ENCODE measurements at regions not wholly inside any gene's neighbourhood (a gene's known extent, or its start where the extent isn't known, plus 50 kb on each side); places are given as distances from the start of the nearest gene placed in this dataset.

DNA sequence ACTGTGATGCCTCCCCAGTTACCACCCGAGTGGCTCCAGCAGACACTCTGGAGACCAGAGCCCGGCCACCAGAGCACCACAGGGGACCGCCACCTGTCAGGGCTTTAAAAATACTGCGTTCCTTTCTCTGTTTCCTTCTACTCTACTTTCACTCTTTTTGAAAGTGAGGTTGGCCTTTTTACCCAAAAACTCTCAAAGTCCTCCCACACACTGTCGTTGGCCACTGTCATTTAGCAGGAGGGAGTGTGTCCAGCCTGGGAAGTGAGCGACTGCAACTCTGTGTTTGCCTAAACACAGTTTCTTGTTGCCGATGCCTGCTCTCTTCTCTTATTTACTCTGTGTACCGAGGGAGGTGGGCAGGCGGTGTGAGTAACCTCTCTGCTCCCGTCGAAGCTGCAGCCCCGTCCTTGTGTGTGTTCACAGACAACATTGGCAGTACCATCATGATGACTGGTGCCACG lies 90.8 kb upstream of the CLDN5 start:
- TF ChIP-seq, protein P1, sequence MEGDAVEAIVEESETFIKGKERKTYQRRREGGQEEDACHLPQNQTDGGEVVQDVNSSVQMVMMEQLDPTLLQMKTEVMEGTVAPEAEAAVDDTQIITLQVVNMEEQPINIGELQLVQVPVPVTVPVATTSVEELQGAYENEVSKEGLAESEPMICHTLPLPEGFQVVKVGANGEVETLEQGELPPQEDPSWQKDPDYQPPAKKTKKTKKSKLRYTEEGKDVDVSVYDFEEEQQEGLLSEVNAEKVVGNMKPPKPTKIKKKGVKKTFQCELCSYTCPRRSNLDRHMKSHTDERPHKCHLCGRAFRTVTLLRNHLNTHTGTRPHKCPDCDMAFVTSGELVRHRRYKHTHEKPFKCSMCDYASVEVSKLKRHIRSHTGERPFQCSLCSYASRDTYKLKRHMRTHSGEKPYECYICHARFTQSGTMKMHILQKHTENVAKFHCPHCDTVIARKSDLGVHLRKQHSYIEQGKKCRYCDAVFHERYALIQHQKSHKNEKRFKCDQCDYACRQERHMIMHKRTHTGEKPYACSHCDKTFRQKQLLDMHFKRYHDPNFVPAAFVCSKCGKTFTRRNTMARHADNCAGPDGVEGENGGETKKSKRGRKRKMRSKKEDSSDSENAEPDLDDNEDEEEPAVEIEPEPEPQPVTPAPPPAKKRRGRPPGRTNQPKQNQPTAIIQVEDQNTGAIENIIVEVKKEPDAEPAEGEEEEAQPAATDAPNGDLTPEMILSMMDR (IDR thresholded peaks at IDR 0.05; ENCODE audit: borderline replicate concordance) = no peak
- DNase-seq = no peak
- intact Hi-C loops (cut with micrococcal nuclease) = no loop called here
- H3K27me3 ChIP-seq (ENCODE audit: low read depth) = peaks cover 46% of the 10 kb centered on the region
- H3K4me1 ChIP-seq = no peaks in the 10 kb centered on the region
- no peaks in the 10 kb centered on the region for H3K36me3 ChIP-seq
- no peak overlapping the region for H3K4me3 ChIP-seq
- no peak overlapping the region for H3K27ac ChIP-seq (replicated peaks)
- no peaks in the 10 kb centered on the region for H3K9me3 ChIP-seq (replicated peaks)

DNA sequence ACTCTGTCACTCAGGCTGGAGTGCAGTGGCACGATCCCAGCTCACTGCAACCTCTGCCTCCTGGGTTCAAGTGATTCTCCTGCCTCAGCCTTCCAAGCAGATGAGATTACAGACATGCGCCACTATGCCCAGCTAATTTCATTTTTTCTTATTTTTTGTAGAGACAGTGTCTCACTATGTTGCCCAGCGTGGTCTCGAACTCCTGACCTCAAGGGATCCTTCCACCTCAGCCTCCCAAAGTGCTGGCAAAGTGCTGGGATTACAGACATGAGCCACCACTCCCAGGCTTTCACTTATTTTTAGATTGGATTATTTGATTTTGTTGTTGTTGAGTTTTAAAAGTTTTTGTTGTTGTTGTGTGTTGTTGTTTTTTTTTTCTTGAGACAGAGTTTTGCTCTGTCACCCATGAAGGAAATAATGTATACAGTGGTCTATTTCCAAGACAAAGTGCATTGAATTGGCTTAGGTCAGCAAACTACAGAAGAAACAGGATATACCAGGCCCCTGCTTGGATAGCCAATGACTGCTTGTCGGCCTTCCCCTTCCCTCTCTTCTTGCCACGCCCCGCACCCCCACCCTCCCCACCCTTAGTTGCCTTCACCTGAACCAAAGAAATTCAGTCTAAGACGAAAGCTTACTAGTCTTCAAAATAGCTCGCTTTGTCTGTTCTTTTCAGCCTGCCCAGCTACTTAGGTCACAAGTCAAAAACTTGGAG lies 91.8 kb upstream of the CLDN5 start:
- Histone ChIP-seq H3K4me1 (peaks cover 5% of the 10 kb centered on the region), H3K27ac (replicated peaks) (no peak overlapping the region), H3K36me3 (no peaks in the 10 kb centered on the region), H3K27me3 (ENCODE audit: low read depth) (peaks cover 54% of the 10 kb centered on the region), H3K4me3 (no peak overlapping the region), H3K9me3 (replicated peaks) (no peaks in the 10 kb centered on the region)
- DNase-seq = no peak
- intact Hi-C loops (cut with micrococcal nuclease) = no loop called here
- TF ChIP-seq, protein P1 (IDR thresholded peaks at IDR 0.05; ENCODE audit: borderline replicate concordance) = no peak

DNA sequence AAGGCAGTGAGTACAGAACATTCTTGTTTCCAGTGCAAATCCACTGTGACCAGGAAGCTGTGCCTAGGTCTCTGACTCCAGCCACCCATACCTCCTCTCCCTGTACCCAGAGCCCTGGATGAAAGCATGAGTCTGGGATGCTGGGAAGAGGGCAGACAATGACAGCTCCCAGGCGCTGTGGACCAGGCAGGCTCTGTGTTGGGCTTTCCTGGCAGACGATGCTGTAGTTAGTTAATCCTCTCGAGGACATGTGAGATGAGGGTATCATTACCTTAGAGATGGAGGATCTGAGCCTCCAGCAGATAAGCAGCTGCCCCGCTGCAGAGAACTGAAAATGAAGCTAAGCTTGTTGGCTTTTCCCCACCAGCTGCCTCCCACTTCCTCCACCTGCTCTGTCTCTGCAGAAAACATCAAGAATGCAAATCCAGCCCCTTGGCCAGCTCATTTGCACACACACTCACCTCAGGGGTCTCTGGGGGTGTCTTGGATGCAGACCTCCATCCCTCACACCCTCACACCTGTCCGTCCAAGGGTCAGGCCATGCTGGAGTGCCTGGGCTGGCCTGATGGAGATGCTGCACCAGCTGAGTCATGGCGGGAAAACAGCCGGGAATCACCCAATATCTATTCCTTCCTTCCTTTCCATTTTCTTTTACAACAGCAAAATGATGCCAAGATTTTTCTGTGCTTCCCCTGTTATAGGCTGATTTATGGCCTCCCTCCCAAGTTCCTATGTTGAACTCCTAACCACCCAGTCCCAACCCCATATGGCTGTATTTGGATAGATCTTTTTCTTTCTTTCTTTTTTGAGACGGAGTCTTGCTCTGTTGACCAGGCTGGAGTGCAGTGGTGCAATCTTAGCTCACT lies 94.9 kb upstream of the SEPTIN5 start:
- no peak for DNase-seq
- H3K4me1 ChIP-seq = peaks cover 15% of the 10 kb centered on the region
- H3K27ac ChIP-seq (replicated peaks) = no peak overlapping the region
- TF ChIP-seq, protein P1 (IDR thresholded peaks at IDR 0.05; ENCODE audit: borderline replicate concordance) = no peak
- intact Hi-C loops (cut with micrococcal nuclease) = no loop called here
- no peaks in the 10 kb centered on the region for H3K36me3 ChIP-seq
- peaks cover 54% of the 10 kb centered on the region for H3K27me3 ChIP-seq (ENCODE audit: low read depth)
- H3K4me3 ChIP-seq = no peak overlapping the region
- H3K9me3 ChIP-seq (replicated peaks) = no peaks in the 10 kb centered on the region

DNA sequence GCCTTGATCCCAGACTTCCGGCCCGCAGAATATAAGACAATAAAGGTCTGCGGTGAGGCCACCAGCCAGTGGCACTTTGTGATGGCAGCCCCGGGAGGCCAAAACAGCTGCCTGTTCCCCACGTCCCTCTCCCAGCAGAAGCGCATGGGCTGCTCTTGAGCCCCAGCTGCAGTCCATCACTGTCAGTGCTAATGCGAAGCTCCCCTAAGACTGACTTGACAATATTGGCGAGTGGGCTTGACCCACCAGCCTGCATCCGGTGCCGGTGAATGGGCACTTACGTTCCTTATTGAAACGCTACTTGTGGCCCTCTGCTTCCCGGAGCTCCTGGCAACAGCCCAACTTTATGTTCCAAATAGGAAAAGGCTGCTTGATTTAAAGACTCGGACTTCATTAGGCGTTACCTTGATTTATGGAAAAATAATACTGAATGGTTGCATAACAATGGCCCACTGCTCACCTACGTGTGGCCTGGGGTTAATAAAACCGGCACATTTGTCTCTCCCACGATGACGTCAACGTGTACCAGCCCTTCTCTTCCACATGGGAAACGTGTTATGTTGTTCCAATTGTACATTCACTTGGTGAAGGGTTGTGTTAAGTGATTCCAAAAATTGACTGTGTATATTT lies 93.4 kb upstream of the SEPTIN5 start:
- intact Hi-C loops (cut with micrococcal nuclease) = no loop called here
- peaks cover 15% of the 10 kb centered on the region for H3K4me1 ChIP-seq
- H3K27me3 ChIP-seq (ENCODE audit: low read depth) = peaks cover 46% of the 10 kb centered on the region
- no peak overlapping the region for H3K4me3 ChIP-seq
- H3K9me3 ChIP-seq (replicated peaks) = no peaks in the 10 kb centered on the region
- H3K27ac ChIP-seq (replicated peaks) = peak overlapping the region; percentile 35
- no peaks in the 10 kb centered on the region for H3K36me3 ChIP-seq
- TF ChIP-seq, protein P1 (IDR thresholded peaks at IDR 0.05; ENCODE audit: borderline replicate concordance) = no peak
- no peak for DNase-seq

DNA sequence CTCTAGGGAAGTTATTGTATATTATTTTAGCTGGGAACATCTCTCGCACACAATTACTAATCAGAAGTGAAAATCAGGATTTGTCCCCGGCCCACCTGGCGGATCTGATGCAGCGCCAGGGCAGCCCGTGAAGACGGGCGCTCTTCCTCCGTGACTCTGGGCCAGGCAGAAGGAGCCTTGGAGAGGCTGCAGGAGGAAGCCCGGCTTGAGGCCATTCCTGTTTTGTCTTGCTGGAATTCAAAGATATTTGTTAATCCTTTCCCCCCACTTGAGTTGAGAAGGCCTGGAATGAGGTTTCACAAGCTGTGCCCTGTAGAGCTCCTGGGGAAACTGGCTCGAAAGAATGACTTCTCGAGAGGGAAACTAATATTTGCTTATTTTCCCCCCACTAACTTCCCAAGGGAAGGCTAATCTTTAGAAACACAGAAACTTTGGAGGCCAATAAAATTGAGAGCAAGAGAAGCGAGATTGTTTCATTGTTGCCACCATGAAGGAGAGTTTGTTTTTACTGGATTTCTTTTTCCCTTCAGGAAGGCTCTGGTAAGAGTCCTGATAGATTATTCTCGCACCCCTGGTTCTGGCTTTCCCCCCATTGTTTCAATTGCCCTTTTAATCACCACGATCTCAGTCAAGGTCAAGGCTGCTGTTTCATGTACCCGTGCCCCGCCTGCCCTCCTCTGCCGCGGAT lies 92.8 kb upstream of the SEPTIN5 start:
- intact Hi-C loops (cut with micrococcal nuclease) = no loop called here
- H3K27me3 ChIP-seq (ENCODE audit: low read depth) = peaks cover 43% of the 10 kb centered on the region

More for the DNA sequence above, 92.8 kb upstream of the SEPTIN5 start:
- no peaks in the 10 kb centered on the region for H3K36me3 ChIP-seq
- peak overlapping the region; percentile 35 for H3K27ac ChIP-seq (replicated peaks)
- peaks cover 15% of the 10 kb centered on the region for H3K4me1 ChIP-seq
- TF ChIP-seq, protein P1 (IDR thresholded peaks at IDR 0.05; ENCODE audit: borderline replicate concordance) = no peak
- DNase-seq = no peak
- H3K9me3 ChIP-seq (replicated peaks) = no peaks in the 10 kb centered on the region
- no peak overlapping the region for H3K4me3 ChIP-seq
